Upper lobe of left lung (tissue), 6 donors: ENCODE measurements at regions not wholly inside any gene's neighbourhood (a gene's known extent, or its start where the extent isn't known, plus 50 kb on each side); places are given as distances from the start of the nearest gene placed in this dataset.

Source experiments
- ATAC-seq, 2 donors: fragments of 200-7000 bp; cut with Tn5 transposase; one replicate each; pipeline ENCODE4 v1.9.1; 2022; ENCODE audit warnings: mild to moderate bottlenecking in 2 of 2, moderate library complexity in 2 of 2; ENCODE audit not compliant: low FRiP score in 2 of 2
- DNase-seq, 2 donors: peaks; one replicate each; pipeline ENCODE4 v3.0.0-alpha.2; 2019 to 2020
- H3K27ac ChIP-seq, 4 donors: fragments of 200-600 bp; sonication (generic); one replicate each; pipeline ENCODE4 v1.5.1; 2016 to 2019
- H3K27me3 ChIP-seq, 4 donors: fragments of 200-600 bp; sonication (generic); one replicate each; pipeline ENCODE4 v1.5.1; 2017 to 2019
- H3K36me3 ChIP-seq, 4 donors: fragments of 200-600 bp; sonication (generic); one replicate each; pipeline ENCODE4 v1.5.1; 2016 to 2019
- H3K4me1 ChIP-seq, 4 donors: fragments of 200-600 bp; sonication (generic); one replicate each; pipeline ENCODE4 v1.5.1; 2018 to 2019
- H3K4me3 ChIP-seq, 4 donors: fragments of 200-600 bp; sonication (generic); one replicate each; pipeline ENCODE4 v1.5.1; 2017 to 2019; ENCODE audit warnings: mild to moderate bottlenecking in 2 of 4, moderate library complexity in 1 of 4
- H3K9me3 ChIP-seq, 4 donors: fragments of 200-600 bp; sonication (generic); one replicate each; pipeline ENCODE4 v1.5.1; 2018 to 2019
- EP300 ChIP-seq, 4 donors: sonication (generic); formaldehyde crosslinking; IDR thresholded peaks; one replicate each; pipeline ENCODE4 v1.5.1; 2017; ENCODE audit warnings: antibody characterized with exemption in 4 of 4, control low read depth in 2 of 4
- POLR2A ChIP-seq, 4 donors: fragments of 450-650 bp; IDR thresholded peaks; one replicate each; pipeline ENCODE4 v1.5.1; 2016 to 2017; ENCODE audit warnings: antibody characterized with exemption in 4 of 4, mild to moderate bottlenecking in 2 of 4
- POLR2AphosphoS5 ChIP-seq, 2 donors: sonication (generic); formaldehyde crosslinking; IDR thresholded peaks; one replicate each; pipeline ENCODE4 v1.5.1; 2017; ENCODE audit warnings: antibody characterized with exemption in 2 of 2
- WGBS, 2 donors: methylation state at CpG; one replicate each; pipeline ENCODE4 v1.1.5; 2017 to 2018; 5-methylcytosine and 5-hydroxymethylcytosine counted together
- TF ChIP-seq, protein P1 (sequence below), 6 experiments: fragments of 450-650 bp in 4 of 6; fragments of 200-600 bp in 2 of 6; sonication (generic) in 2 of 6; IDR thresholded peaks; one replicate each; pipeline ENCODE4 v1.5.1; 2016 to 2019; ENCODE audit warnings: antibody characterized with exemption in 6 of 6
- donor health status: DM: no; HTN: no; CAD: no; lungs with moderate emphysema.
- donor health status: DM: no; HTN: yes; CAD: no; lungs with severe emphysema.

DNA sequence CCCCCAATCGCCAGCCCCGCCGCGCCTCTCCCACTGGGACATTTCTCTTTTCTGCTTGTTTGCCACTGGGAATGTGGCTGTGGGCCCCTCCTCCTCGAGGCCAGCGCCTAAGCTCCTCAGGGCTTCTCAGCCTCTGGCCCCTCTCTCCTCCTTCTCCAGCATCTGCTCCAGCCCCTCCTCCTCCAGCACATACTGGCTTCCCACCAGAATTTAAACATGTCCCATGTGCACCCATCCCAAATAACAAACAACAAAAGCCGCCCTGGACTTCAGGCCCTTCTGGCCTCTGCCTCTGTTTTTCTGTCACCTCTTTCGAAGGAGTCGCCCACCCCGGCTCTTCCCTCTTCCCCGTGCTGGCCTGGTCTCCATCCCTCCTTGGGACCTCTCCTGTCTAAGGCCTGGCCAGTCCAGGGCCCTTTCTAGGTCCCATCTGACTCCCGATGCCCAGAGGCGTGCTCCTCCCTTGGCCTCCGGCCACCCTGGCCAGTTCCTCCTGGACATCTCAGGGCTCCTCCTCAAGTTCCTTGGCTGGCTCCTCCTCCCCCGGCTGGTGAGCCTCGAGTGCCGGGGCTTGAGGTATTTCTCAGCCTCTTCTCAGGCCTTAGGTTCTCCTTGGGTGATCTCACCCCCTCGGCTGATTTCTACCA, 94.6 kb upstream of the SLC6A6 start:
- no peak for DNase-seq
- Histone ChIP-seq H3K27me3 (no peaks in the 10 kb centered on the region), H3K27ac (no peak overlapping the region), H3K4me1 (peaks cover 0 to 7% (median 0%) of the 10 kb centered on the region in 4 donors), H3K9me3 (no peaks in the 10 kb centered on the region), H3K4me3 (no peak overlapping the region), H3K36me3 (no peaks in the 10 kb centered on the region)
- ATAC-seq: no peak
- no peak for TF ChIP-seq POLR2AphosphoS5 (IDR thresholded peaks at IDR 0.05)
- TF ChIP-seq, protein P1, sequence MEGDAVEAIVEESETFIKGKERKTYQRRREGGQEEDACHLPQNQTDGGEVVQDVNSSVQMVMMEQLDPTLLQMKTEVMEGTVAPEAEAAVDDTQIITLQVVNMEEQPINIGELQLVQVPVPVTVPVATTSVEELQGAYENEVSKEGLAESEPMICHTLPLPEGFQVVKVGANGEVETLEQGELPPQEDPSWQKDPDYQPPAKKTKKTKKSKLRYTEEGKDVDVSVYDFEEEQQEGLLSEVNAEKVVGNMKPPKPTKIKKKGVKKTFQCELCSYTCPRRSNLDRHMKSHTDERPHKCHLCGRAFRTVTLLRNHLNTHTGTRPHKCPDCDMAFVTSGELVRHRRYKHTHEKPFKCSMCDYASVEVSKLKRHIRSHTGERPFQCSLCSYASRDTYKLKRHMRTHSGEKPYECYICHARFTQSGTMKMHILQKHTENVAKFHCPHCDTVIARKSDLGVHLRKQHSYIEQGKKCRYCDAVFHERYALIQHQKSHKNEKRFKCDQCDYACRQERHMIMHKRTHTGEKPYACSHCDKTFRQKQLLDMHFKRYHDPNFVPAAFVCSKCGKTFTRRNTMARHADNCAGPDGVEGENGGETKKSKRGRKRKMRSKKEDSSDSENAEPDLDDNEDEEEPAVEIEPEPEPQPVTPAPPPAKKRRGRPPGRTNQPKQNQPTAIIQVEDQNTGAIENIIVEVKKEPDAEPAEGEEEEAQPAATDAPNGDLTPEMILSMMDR (IDR thresholded peaks at IDR 0.05): no peak
- no peak for TF ChIP-seq POLR2A (IDR thresholded peaks at IDR 0.05)
- no peak for TF ChIP-seq EP300 (IDR thresholded peaks at IDR 0.05)
- WGBS, 2 donors: 85% methylated on average over 18 of the region's 18 CpGs

DNA sequence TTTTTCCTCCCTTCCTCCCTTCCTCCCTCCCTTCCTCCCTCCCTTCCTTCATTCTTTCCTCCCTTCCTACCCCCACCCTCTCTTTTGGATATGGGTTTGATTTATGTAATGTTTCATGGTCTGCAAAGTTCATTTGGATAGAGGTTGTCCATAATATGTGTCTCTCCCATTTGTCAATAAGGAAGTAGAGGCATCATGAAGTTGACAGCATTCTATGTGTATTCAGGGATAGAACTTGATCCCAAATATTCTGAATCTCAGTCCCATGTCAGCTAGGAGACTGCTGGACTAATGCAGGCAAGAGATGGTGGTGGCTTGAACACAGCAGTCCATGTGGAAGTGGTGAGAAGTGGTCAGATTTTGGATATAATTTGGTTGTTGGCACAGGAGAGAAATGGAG, 90.7 kb upstream of the SLC6A6 start:
- no peak overlapping the region for H3K27ac ChIP-seq
- H3K9me3 ChIP-seq: no peaks in the 10 kb centered on the region
- H3K27me3 ChIP-seq: no peaks in the 10 kb centered on the region
- no peaks in the 10 kb centered on the region for H3K36me3 ChIP-seq
- no peaks in the 10 kb centered on the region for H3K4me1 ChIP-seq
- no peak for ATAC-seq
- no peak overlapping the region for H3K4me3 ChIP-seq
- no peak for DNase-seq
- TF ChIP-seq POLR2A (IDR thresholded peaks at IDR 0.05) (no peak), EP300 (IDR thresholded peaks at IDR 0.05) (no peak), POLR2AphosphoS5 (IDR thresholded peaks at IDR 0.05) (no peak)
- TF ChIP-seq, protein P1 (IDR thresholded peaks at IDR 0.05): no peak

DNA sequence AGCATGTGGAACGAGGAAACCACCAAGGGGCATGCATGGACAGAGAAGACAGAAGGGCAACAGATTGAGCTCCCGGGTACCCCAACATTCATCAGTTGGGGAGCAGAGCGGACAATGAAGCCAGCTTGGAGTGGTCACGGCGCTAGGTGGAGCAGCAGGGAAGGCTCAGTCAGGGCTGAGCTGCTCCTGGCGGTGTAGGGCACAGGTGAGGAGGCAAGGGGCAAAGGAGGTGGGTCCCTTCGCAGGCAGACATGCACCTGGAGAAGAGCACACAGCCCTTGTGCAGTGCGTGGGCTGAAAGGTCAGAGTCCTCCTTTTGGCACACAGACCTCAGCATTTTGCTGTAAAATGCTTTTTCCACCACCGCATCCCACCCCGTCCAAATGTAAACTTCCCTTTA, 90.0 kb upstream of the SLC6A6 start:
- TF ChIP-seq, protein P1 (IDR thresholded peaks at IDR 0.05): no peak
- no peak for TF ChIP-seq POLR2AphosphoS5 (IDR thresholded peaks at IDR 0.05)
- no peak for TF ChIP-seq POLR2A (IDR thresholded peaks at IDR 0.05)
- no peak for TF ChIP-seq EP300 (IDR thresholded peaks at IDR 0.05)
- Histone ChIP-seq H3K27me3 (no peaks in the 10 kb centered on the region), H3K9me3 (no peaks in the 10 kb centered on the region), H3K36me3 (no peaks in the 10 kb centered on the region), H3K4me1 (no peaks in the 10 kb centered on the region), H3K4me3 (no peak overlapping the region), H3K27ac (no peak overlapping the region)
- DNase-seq (no peak), ATAC-seq (peak in 1 of 2 donors; percentile 20)
- WGBS, 2 donors: 75 to 83% methylated on average over 10 of the region's 10 CpGs

DNA sequence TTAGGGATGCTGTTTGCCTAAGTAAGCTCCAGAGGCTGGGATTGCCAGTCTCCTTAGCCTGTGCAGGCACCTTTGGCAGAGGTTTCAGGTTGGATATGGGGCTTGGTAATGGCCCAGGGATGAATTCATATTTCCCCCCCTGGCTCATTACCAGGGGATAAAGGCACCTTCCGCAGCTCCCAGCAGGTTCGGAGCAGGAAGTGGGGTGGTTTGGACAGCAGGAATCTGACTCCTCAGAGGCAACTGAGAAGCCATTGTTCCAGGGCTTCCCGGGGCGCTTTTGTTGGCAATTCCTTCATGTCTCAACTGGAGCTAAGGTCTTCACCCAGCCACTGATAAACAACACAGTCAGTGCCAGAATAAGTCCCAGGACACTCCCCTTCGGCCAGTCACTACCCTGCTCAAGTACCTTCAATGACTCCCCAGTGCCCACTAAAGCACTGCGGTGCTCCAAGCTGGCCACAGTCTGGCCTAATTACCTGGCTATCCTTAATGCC, 85.3 kb upstream of the SLC6A6 start:
- DNase-seq: no peak

More for the DNA sequence above, 85.3 kb upstream of the SLC6A6 start:
- no peak for ATAC-seq
- Histone ChIP-seq H3K27me3 (no peaks in the 10 kb centered on the region), H3K27ac (no peak overlapping the region), H3K4me3 (no peak overlapping the region), H3K4me1 (no peaks in the 10 kb centered on the region), H3K36me3 (no peaks in the 10 kb centered on the region), H3K9me3 (peaks cover 0 to 5% (median 0%) of the 10 kb centered on the region in 4 donors)
- WGBS, 2 donors: 65 to 87% methylated on average over 3 to 6 of the region's 6 CpGs
- TF ChIP-seq EP300 (IDR thresholded peaks at IDR 0.05): no peak
- TF ChIP-seq, protein P1 (IDR thresholded peaks at IDR 0.05): no peak
- no peak for TF ChIP-seq POLR2A (IDR thresholded peaks at IDR 0.05)
- no peak for TF ChIP-seq POLR2AphosphoS5 (IDR thresholded peaks at IDR 0.05)
